ENCODE measurements at regions not wholly inside any gene's neighbourhood (a gene's known extent, or its start where the extent isn't known, plus 50 kb on each side); places are given as distances from the start of the nearest gene placed in this dataset.

- H3K27ac ChIP-seq (ENCODE audit: low read depth, low read length), result no peak overlapping the region
- no peak overlapping the region for H3K4me3 ChIP-seq (ENCODE audit: insufficient read depth, low read depth, low read length)
- H3K9me3 ChIP-seq (ENCODE audit: insufficient read depth, low read depth, low read length), result no peaks in the 10 kb centered on the region
- DNase-seq (ENCODE audit: low read depth) (no peak), FAIRE-seq (no peak)
- no peak overlapping the region for H2AFZ ChIP-seq (ENCODE audit: low read depth, low read length)
- TF ChIP-seq EZH2 (IDR thresholded peaks at IDR 0.05; ENCODE audit: insufficient read depth, low read length) (no peak), CTCF (IDR thresholded peaks at IDR 0.05; ENCODE audit: insufficient read depth, low read depth, low read length) (no peak)
- H3K4me2 ChIP-seq (ENCODE audit: low read length), result no peak overlapping the region
- no peaks in the 10 kb centered on the region for H3K27me3 ChIP-seq (ENCODE audit: insufficient read depth, low read length)
- no peaks in the 10 kb centered on the region for H3K79me2 ChIP-seq (ENCODE audit: insufficient read depth, low read length)
- Mint-ChIP-seq H3K9me3 (ENCODE audit: unreplicated experiment) (no peaks in the 10 kb centered on the region), H3K4me1 (ENCODE audit: low read depth, unreplicated experiment) (no peaks in the 10 kb centered on the region), H3K36me3 (ENCODE audit: low read depth, unreplicated experiment) (no peaks in the 10 kb centered on the region), H3K27me3 (ENCODE audit: low read depth, unreplicated experiment) (no peaks in the 10 kb centered on the region), H3K4me3 (ENCODE audit: unreplicated experiment) (no peak overlapping the region), H3K27ac (ENCODE audit: unreplicated experiment) (no peak overlapping the region)
- no peaks in the 10 kb centered on the region for H4K20me1 ChIP-seq (ENCODE audit: insufficient read depth, low read length)
- H3K36me3 ChIP-seq (ENCODE audit: insufficient read depth, low read length), result no peaks in the 10 kb centered on the region
- H3K9ac ChIP-seq (ENCODE audit: low read length), result no peak overlapping the region
- no peaks in the 10 kb centered on the region for H3K4me1 ChIP-seq (ENCODE audit: insufficient read depth, low read length)
Observed at GRCh38 chr5:82655078-82655477, 376.9 kb upstream of the RPS23 start.

DNA sequence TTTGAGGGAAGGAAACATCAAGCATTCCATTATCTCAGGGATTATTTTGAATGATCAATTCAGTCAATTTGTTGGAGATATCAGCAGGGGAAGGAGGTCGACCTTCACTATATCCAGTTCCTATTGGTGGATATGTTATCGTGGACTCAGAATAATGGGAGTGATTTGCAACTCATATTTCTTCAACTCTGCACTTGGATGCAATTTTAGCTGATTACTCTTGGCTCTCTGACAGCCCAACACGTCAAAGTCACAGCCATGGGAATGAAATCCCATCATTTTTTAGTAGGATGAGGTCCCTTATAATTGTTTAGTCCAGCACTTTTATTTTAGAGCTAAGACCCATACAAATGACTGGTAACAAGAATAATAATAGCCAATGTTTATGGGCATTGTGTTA lies 371.8 kb upstream of the RPS23 start:
- no peak for FAIRE-seq
- H3K9me3 Mint-ChIP-seq (ENCODE audit: unreplicated experiment), result no peaks in the 10 kb centered on the region

More for the DNA sequence above, 371.8 kb upstream of the RPS23 start:
- H3K27me3 Mint-ChIP-seq (ENCODE audit: low read depth, unreplicated experiment), result no peaks in the 10 kb centered on the region
- Histone ChIP-seq H3K27ac (ENCODE audit: low read depth, low read length) (no peak overlapping the region), H3K9ac (ENCODE audit: low read length) (no peak overlapping the region), H3K4me3 (ENCODE audit: insufficient read depth, low read depth, low read length) (no peak overlapping the region), H3K27me3 (ENCODE audit: insufficient read depth, low read length) (no peaks in the 10 kb centered on the region), H3K79me2 (ENCODE audit: insufficient read depth, low read length) (no peaks in the 10 kb centered on the region), H3K36me3 (ENCODE audit: insufficient read depth, low read length) (no peaks in the 10 kb centered on the region), H2AFZ (ENCODE audit: low read depth, low read length) (no peak overlapping the region), H4K20me1 (ENCODE audit: insufficient read depth, low read length) (no peaks in the 10 kb centered on the region), H3K4me1 (ENCODE audit: insufficient read depth, low read length) (no peaks in the 10 kb centered on the region), H3K9me3 (ENCODE audit: insufficient read depth, low read depth, low read length) (no peaks in the 10 kb centered on the region), H3K4me2 (ENCODE audit: low read length) (no peak overlapping the region)
- TF ChIP-seq EZH2 (IDR thresholded peaks at IDR 0.05; ENCODE audit: insufficient read depth, low read length), result no peak
- TF ChIP-seq CTCF (IDR thresholded peaks at IDR 0.05; ENCODE audit: insufficient read depth, low read depth, low read length), result no peak
- DNase-seq (ENCODE audit: low read depth), result no peak
- no peaks in the 10 kb centered on the region for H3K36me3 Mint-ChIP-seq (ENCODE audit: low read depth, unreplicated experiment)
- no peak overlapping the region for H3K4me3 Mint-ChIP-seq (ENCODE audit: unreplicated experiment)
- no peak overlapping the region for H3K27ac Mint-ChIP-seq (ENCODE audit: unreplicated experiment)
- H3K4me1 Mint-ChIP-seq (ENCODE audit: low read depth, unreplicated experiment), result no peaks in the 10 kb centered on the region
